KBM-7 (cell line): ENCODE measurements at regions not wholly inside any gene's neighbourhood (a gene's known extent, or its start where the extent isn't known, plus 50 kb on each side); places are given as distances from the start of the nearest gene placed in this dataset.
"Not testable (repeated sequence)": the region's sequence is repeated elsewhere in the genome, so short reads cannot be mapped to it uniquely, and the experiment has no call there.

Source experiments
- DNase-seq: peaks from one replicate; pipeline ENCODE4 v3.0.0-alpha.2; 2015
- in situ Hi-C: fragments of 300-500 bp; cut with MboI; formaldehyde crosslinking; loops from 2 replicates; pipeline ENCODE4 v1.14.3; 2020; ENCODE audit warnings: low sequenced_read_pairs, low pct_unique_long_range_greater_than_20kb, mixed read lengths

DNA sequence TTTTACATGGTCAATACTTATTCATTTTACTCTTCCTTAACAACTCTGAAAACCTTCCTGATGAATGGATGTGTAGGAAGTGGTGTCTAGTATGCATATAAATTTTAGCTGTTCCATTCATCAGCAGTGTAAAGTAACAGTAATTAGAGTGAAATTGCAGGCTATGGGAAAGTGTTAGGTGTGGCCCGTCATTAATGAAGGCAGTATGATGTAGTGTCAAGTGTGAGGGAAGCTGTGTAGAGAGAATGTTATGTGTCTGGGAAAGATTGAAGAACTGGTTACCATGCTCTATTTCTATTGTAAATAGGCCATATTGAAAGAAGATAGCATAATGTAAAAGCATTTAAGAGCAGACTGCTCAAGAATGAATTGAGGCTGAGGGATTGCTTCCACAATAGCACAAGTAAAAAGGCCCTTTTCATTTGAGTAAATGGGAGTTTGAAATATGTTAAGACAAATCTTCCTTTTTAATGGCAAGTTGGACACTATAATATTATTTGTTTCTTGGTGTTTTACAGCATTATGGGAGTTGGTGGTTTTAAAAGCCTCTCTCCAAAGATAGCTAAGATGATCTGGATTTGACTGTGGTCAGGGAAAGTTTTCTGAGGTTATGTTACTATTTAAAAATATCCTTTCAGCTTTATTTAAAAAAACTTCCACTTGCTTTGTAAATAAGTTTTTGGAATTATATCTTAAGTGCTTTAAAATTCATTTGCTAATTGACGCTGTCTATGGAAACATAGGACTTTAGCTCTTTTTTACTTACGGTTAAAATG lies 401.0 kb upstream of the ZEB2 start:
- in situ Hi-C loops: no loop called here
- no peak for DNase-seq

DNA sequence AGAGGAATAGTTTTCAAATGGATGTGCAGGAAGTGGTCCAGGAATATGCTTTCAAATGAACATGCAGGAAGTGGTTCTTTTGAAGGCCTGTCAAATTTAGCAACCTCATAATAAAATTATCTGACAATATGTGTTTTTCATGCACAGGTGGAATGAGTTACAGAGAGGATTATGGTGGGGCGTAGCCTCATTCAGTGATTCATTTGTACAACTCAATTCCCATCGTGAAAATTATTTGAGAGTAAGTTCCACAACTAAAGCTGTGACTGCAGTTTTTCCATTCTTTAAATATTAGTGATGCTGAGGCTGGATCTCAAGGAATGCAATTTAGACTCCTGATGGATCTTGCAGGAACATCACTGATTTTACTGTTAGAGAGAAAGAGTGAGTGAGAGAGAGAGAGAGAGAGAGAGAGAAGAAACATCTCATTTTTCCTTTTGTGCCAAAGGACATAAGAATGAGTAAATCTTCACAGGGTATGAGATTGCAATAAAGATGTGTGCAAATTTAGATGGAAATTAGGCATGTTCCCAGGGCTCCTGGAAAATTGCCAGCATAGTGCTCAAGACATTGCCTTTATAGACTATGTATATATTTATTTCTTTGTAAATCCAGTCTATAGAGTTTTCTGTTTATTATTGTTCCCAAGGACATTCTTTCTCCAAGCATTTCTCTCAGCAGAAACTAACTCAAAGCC lies 394.9 kb upstream of the ZEB2 start:
- in situ Hi-C loops: no loop called here
- no peak for DNase-seq

DNA sequence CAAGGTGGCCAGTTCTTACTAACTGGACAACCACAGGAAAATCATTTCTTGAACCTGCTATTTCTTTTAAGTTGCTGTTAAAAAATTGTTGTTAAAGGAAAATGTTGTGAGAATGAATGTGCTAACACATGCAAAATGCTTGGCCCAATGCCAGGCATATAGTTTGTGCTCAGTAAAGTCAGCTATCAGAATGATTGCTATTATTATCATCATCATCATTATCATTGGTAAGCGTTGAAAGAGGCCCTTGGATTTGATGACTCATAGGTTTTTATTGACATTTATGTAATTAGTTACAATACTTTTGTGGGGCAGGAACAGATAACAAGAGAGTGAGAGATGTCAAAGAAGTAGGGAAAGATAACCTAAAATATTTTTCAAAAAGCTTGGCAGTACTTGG lies 394.2 kb upstream of the ZEB2 start:
- in situ Hi-C loops: no loop called here
- no peak for DNase-seq

DNA sequence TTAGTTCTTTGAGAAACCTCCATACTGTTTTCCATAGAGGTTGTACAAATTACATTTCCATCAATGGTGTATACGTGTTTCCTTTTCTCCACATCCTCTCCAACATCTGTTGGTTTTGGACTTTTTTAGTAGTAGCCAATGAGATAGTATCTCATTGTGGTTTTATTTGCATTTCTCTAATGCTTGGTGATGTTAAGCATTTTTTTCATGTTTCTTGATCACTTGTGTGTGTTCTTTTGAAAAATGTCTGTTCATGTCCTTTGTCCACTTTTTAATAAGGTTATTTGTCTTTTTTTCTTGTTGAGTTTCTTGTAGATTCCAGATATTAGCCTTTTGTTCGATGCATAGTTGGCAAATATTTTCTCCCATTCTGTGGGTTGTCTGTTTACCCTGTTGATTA lies 392.3 kb upstream of the ZEB2 start:
- in situ Hi-C loops: no loop called here
- DNase-seq: no peak

DNA sequence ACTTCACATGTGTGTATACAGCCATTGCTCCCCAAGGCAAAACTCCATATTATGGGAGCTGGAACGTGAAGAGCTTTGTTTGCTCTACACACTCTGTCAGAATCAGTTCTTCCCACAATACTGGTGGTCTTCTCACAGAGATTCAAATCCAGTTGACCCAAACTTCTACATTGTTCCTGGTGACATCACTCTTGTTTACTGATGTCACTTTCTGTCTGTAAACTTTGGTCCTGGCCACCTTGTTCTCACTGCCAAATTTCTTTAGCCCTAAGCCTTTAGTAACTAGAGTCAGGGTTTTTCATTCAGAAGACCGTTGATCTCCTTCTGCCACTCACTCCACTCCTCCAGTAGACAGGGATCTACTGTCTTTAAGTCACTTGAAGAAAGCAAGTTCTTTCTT lies 386.0 kb upstream of the ZEB2 start:
- in situ Hi-C loops: no loop called here
- no peak for DNase-seq

DNA sequence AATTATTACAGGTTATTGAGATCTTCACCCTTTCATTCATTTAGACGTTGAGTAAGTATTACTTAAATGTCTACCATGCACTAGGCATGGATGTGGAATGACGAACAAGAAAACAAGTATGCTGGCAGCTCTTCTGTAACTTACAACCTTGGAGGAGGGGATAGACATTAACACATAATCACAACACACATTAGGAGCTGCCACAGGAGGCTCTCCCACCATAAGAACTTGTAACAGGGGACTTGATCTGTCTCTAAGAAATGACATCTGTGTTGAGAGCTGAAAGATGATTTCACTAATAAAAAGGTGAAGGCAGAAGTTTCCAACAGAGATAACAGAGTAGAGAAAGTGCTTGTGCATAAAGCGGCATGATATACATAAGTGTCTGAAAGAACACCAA lies 384.7 kb upstream of the ZEB2 start:
- in situ Hi-C loops: no loop called here
- DNase-seq: no peak

DNA sequence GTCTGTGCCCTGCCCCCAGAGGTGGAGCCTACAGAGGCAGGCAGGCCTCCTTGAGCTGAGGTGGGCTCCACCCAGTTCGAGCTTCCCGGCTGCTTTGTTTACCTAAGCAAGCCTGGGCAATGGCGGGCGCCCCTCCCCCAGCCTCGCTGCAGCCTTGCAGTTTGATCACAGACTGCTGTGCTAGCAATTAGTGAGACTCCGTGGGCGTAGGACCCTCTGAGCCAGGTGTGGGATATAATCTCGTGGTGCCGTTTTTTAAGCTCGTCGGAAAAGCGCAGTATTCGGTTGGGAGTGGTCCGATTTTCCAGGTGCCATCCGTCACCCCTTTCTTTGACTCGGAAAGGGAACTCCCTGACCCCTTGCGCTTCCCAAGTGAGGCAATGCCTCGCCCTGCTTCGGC lies 383.1 kb upstream of the ZEB2 start:
- in situ Hi-C loops, DNase-seq: not testable (repeated sequence)

DNA sequence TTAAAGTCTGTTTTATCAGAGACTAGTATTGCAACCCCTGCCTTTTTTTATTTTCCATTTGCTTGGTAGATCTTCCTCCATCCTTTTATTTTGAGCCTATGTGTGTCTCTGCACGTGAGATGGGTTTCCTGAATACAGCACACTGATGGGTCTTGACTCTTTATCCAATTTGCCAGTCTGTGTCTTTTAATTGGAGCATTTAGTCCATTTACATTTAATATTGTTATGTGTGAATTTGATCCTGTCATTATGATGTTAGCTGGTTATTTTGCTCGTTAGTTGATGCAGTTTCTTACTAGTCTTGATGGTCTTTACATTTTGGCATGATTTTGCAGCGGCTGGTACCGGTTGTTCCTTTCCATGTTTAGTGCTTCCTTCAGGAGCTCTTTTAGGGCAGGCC lies 381.5 kb upstream of the ZEB2 start:
- in situ Hi-C loops, DNase-seq: not testable (repeated sequence)

DNA sequence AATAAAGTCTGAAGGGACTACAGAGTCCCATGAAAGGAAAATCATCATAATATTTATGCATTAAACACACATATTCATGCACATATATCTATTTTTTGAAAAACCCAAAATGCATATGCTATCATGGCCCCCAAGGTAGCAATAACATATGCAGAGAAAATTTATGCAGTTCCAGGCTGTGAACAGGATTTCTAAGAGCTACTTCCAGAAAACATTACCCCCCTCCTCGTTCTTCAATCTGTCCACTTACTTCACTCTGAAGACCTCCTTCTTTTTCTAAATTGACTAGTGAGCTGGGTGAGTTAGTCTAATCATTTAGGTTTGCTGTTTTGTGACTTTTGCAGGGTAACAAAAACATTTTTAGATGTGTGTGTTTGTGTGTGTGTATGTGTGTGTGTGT lies 376.4 kb upstream of the ZEB2 start:
- DNase-seq: no peak
- in situ Hi-C loops: no loop called here

DNA sequence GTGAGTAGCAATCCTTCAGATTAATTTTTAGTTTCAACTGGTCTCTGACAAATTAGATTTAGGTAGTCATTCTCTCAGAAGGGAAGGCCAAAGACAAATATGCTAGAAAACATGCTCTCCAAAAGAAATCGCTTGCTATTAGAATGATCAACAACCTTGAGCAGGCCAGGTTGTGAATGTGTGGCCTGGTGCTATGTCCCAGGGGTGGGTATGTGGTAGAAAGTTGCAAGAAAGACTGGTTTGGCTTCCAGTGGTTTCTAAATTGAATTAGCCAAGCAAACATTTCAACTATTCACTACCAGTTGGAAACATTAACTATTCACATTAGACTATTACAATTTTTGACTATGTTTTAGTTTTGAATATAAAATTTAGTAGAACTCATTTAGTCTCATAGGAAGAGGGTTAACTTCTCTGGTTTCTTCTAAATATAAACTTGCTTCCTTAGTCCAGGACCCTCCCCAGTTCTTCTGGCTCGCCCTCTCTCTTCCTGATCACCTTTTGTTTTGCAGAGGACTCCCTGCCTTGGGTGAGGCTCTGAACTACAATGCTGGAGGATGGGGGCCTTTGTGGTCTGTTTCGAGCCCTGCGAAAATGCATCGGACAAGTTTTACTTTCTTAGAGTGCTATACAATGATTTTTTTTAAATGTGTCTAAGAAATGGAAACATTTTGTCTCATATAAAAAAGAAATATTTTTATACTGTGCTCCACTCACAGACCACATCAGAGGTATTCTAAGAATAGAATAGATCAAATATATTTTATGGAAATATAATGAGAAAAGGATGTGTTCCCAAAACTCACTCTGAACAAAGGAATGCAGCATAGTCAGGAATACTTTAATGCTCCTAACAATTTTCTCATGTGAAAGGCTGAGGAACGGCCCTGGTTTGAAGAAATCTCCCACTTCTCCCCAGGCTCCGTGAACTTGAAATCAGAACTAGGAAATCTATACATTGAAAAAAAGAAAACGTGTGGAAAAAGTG lies 375.0 kb upstream of the ZEB2 start:
- in situ Hi-C loops: no loop called here
- DNase-seq: no peak

DNA sequence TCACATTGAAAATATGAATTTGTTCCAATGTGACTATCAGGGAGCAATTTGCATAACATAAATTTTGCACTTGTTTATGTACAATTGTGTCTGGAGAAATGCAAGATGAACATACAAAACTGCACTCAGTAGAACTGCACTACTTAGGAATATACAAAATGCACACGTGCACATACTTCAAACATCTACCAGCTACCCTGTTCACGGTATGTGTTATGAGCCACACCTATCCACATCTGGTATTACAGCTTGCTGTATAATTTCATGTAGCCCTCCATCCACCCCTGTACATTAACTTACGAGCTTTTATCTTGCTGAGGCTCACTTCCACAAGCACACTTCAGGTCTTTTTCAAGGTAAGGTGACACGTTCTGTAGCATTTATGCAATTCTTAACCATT lies 373.5 kb upstream of the ZEB2 start:
- in situ Hi-C loops: no loop called here
- DNase-seq: no peak

DNA sequence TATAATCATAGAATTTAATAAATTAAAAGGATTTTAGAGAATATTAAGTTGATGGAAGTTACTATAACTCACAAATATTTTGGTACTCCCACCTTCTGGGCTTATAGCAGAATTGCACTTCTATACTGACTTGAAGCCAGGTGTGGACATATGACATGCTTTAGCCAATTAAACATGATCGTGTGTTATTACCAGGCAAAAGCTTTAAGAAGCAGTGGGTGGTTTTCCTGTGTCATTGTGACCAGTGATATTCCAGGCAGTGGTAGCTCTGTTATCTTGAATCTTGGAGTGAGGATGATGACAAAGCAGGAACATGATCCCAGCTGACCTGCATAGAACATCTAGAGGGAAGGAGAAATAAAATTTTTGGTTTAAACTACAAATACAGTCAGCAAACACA lies 370.9 kb upstream of the ZEB2 start:
- in situ Hi-C loops: no loop called here
- DNase-seq: peak; percentile 24

DNA sequence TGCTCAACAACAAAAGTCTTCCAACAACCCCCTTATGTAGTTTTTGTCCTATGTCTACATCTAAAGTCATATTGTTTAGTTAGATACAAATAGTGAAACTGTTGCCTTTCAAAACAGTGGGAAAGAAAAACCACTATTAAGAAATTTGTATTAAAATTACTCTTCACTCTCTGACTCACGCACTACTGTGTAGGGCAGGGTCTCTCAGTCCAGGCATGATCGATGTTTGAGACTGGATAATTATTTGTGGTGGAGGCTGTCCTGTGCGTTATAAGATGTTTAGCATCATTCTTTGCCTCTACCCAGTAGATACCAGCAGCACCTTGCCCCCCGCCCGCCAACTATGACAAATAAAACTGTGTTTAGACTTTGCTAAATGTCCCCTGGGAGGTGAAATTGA lies 369.4 kb upstream of the ZEB2 start:
- in situ Hi-C loops: no loop called here
- DNase-seq: no peak

DNA sequence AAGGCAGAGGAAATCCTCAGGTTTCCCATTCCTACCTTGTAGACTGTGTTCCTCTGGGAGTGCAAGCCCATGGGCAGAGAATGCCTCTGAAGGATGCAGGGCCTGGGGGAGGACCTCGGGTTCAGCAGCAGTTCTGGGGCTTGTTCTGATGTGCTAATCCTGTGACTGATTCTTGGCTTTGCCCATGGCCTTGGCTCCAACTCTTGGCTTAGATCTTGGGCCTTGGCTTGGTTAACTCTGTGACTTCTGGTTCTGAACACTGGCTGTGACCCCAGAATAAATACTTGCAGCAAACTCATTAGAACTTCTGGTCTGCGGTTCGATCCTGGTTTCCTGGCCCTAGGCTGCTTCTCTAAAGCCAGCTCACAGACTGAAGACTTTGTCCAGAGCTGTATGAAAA lies 366.9 kb upstream of the ZEB2 start:
- in situ Hi-C loops: no loop called here
- no peak for DNase-seq

DNA sequence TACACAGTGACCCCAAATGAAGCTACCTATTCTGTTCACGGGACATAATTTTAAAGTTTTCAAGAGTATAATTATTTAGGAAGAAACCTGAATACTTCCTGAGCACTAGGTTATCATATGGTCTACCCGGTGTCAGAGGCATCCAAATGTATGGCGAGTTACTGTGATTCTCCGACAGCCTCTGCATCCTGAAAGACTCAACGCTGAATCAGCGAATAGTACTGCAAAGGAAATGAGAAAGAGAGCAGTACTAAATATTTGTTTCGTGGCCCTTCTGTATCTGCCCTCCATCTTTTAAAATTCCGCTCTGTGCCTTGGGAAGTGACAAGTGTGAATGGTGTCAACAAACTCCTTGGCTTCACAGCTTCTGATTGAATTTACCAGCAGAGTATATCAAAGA lies 358.0 kb upstream of the ZEB2 start:
- no peak for DNase-seq
- in situ Hi-C loops: no loop called here

DNA sequence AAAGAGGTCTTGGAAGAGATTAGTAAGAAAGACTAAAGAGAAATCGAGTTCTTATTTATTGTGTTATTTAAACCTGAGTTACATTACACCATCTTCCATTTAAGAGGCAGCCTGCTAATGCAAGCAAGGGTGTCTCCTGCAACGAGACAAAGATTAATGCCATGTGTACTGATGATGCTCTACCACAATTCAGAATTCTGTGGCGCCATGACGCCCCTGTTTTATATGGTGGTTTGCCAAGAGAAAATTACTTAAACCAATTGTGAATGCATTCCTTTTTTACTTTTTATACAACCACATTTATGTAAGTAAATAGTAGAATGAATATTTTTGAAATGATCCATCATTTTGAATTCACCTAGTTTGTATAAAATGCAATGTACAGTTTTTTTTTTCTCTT lies 356.1 kb upstream of the ZEB2 start:
- in situ Hi-C loops: no loop called here

DNA sequence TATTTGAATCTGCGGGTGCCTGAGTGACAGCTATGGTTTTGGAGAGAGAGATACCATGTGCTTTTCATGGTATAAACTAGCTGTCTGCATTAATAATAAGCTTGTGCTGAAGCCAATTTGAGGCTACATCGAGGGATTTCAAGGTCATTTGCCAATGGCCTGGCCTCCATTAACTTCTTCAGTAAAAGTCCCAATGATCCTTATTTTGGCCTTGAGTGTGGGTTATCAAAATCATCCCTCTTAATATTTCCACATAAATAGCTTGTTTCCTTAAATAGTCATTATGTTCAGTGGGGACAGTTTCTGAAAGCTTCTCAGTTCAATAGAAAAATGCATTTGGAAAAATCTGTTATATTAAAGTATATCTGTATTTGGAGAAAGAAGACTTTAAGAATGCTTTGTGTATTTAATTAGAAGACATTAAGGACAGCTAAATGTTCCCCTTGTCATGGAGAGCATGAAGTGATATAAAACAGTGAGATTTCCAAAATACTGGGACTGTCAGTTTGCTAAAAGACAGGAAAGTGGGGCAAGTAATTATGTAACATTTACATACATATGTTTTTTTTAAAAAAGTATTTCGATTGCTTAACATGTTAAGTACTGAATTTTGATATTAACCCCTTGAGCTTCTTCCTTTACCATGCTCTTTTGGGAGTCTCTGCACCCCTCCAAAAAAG lies 355.5 kb upstream of the ZEB2 start:
- DNase-seq: no peak
- in situ Hi-C loops: no loop called here

More for the DNA sequence above, 356.1 kb upstream of the ZEB2 start:
- no peak for DNase-seq

DNA sequence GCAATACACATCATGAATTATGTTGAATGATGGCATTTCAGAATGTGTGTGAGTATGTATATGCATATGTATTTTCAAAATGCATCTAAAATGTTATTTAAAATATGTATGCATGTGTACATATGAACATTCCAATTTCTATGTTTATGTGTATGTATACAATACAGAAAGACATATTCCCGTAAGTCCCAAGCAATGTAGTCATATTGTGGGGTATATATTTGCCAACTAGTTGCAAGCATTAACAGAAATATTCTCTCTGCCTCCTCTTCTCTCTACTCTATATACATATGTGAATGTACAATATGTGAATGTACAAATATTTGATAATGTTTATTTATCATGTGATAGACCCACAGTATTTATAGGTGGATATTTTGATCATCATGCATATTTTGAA lies 345.8 kb upstream of the ZEB2 start:
- DNase-seq: no peak
- in situ Hi-C loops: no loop called here

DNA sequence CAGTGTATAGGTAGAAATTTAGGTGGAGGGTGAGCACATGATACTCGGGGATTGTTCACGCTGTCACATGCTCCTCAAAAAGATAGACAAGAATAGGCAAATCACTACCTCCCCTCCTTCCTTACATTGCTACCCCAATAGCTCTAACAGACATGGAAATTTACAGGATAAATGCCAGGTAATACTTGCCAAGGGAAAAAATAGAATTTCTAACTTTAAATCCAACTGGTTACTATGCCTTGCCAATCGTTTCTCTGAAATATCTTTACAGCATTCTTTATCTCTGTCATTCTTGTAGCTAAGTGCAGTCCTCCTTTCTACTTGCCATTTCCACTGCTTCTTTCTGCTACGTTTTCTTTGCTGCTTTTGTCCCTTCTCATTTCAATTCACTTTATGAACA lies 339.8 kb upstream of the ZEB2 start:
- DNase-seq: no peak
- in situ Hi-C loops: no loop called here
